Keratinocyte (primary cell): ENCODE measurements at regions not wholly inside any gene's neighbourhood (a gene's known extent, or its start where the extent isn't known, plus 50 kb on each side); places are given as distances from the start of the nearest gene placed in this dataset.

Source experiments
- DNase-seq: peaks from one replicate; pipeline ENCODE4 v3.0.0-alpha.2; 2011; ENCODE audit warnings: low read depth, missing footprints, low spot score
- FAIRE-seq: peaks from 2 replicates; lab custom pipeline; 2011; peaks lifted over from hg19 to GRCh38; lab: Jason Lieb, UNC
- H2AFZ ChIP-seq: 2 replicates; pipeline ENCODE4 v1.6.0; 2012; ENCODE audit warnings: low read length, control low read depth, inconsistent platforms; ENCODE audit not compliant: control insufficient read depth
- H3K27ac ChIP-seq: 2 replicates; pipeline ENCODE4 v1.5.1; 2011; ENCODE audit warnings: low read length; ENCODE audit not compliant: control insufficient read depth, insufficient read depth
- H3K27me3 ChIP-seq: 3 replicates; pipeline ENCODE4 v1.6.0; 2011; ENCODE audit warnings: low read length; ENCODE audit not compliant: control insufficient read depth, insufficient read depth; ENCODE audit errors: extremely low read depth
- H3K36me3 ChIP-seq, 2 experiments: 2 replicates in 1 of 2; 3 replicates in 1 of 2; pipeline ENCODE4 v1.5.1; 2011; ENCODE audit warnings: low read length in 2 of 2, mild to moderate bottlenecking in 1 of 2; ENCODE audit not compliant: control insufficient read depth in 2 of 2, insufficient read depth in 2 of 2; ENCODE audit errors: extremely low read depth in 1 of 2
- H3K4me1 ChIP-seq: 3 replicates; pipeline ENCODE4 v1.5.1; 2011; ENCODE audit warnings: low read length; ENCODE audit not compliant: control insufficient read depth, insufficient read depth; ENCODE audit errors: extremely low read depth
- H3K4me2 ChIP-seq: 3 replicates; pipeline ENCODE4 v1.6.0; 2011; ENCODE audit warnings: low read depth, low read length; ENCODE audit not compliant: control insufficient read depth, insufficient read depth; ENCODE audit errors: extremely low read depth
- H3K4me3 ChIP-seq, 3 experiments: fragments of 200-600 bp in 1 of 3; sonication (generic) in 1 of 3; 2 replicates in 2 of 3; 3 replicates in 1 of 3; pipeline ENCODE4 v1.5.1; 2011 to 2016; ENCODE audit warnings: low read length in 3 of 3, mild to moderate bottlenecking in 3 of 3, control low read depth in 2 of 3, inconsistent platforms in 1 of 3, low read depth in 1 of 3, mixed read lengths in 1 of 3, mixed run types in 1 of 3, moderate library complexity in 1 of 3; ENCODE audit not compliant: control insufficient read depth in 2 of 3, insufficient read depth in 2 of 3; ENCODE audit errors: extremely low read depth in 1 of 3
- H3K79me2 ChIP-seq: 2 replicates; pipeline ENCODE4 v1.6.0; 2012; ENCODE audit warnings: low read length; ENCODE audit not compliant: control insufficient read depth, insufficient read depth
- H3K9ac ChIP-seq: 3 replicates; pipeline ENCODE4 v1.6.0; 2011; ENCODE audit warnings: low read length; ENCODE audit not compliant: control insufficient read depth, insufficient read depth; ENCODE audit errors: extremely low read depth
- H3K9me1 ChIP-seq: 3 replicates; pipeline ENCODE4 v1.6.0; 2011; ENCODE audit warnings: low read length; ENCODE audit not compliant: control insufficient read depth, insufficient read depth; ENCODE audit errors: extremely low read depth
- H3K9me3 ChIP-seq: 2 replicates; pipeline ENCODE4 v1.5.1; 2012; ENCODE audit warnings: low read depth, low read length; ENCODE audit not compliant: control insufficient read depth
- H4K20me1 ChIP-seq: 3 replicates; pipeline ENCODE4 v1.6.0; 2011; ENCODE audit warnings: low read length; ENCODE audit not compliant: control insufficient read depth, insufficient read depth; ENCODE audit errors: extremely low read depth
- EZH2 ChIP-seq: IDR thresholded peaks from one replicate; pipeline ENCODE4 v1.6.1; 2012; ENCODE audit warnings: inconsistent platforms, mild to moderate bottlenecking, low read length, moderate library complexity
- dilution Hi-C: fragments of 300-500 bp; cut with MboI; formaldehyde crosslinking; loops from one replicate; pipeline ENCODE4 v1.7.0; 2020; ENCODE audit warnings: low sequenced_read_pairs; ENCODE audit not compliant: extremely low pct_ligation_motif_present
- TF ChIP-seq, protein P1 (sequence below), 3 experiments: IDR thresholded peaks in 1 of 3; conservative IDR thresholded peaks in 1 of 3; optimal IDR thresholded peaks in 1 of 3; 2 replicates in 2 of 3; 3 replicates in 1 of 3; pipeline versions ENCODE3 to v1.5.1; 2011; ENCODE audit warnings: low read length in 3 of 3, mild to moderate bottlenecking in 3 of 3, moderate library complexity in 2 of 3, control low read depth in 1 of 3, inconsistent platforms in 1 of 3; ENCODE audit not compliant: insufficient read depth in 2 of 3; ENCODE audit errors: extremely low read depth in 1 of 3

DNA sequence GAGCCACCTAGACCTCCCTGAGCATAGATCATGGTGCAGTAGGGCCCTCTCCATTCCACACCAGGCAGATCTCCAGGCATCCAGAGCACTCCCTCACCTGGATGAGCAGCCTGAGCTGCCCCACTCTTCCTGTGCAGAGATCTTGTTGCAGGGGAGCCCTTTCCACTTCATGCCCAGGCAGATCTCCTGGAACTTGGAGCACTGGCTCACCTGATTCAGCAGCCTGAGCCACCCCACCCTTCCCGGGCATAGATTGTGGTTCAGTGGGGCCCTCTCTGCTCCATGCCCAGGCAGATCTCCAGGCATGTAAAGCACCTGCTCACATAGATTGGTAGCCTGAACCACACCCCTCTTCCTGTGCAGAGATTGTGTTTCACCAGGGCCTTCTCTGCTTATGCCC lies 78.0 kb downstream of the SEC16B start:
- no peaks in the 10 kb centered on the region for H3K79me2 ChIP-seq
- H4K20me1 ChIP-seq, result no peaks in the 10 kb centered on the region
- no peak overlapping the region for H3K4me3 ChIP-seq
- H3K9me3 ChIP-seq, result peaks cover 14% of the 10 kb centered on the region
- peak overlapping the region; percentile 23 for H3K27ac ChIP-seq
- H3K36me3 ChIP-seq, result no peaks in the 10 kb centered on the region
- H3K9ac ChIP-seq, result no peak overlapping the region
- H3K9me1 ChIP-seq, result no peaks in the 10 kb centered on the region
- dilution Hi-C loops, result no loop called here
- H3K4me2 ChIP-seq, result peak overlapping the region; percentile 12
- peaks cover 6% of the 10 kb centered on the region for H3K4me1 ChIP-seq
- H3K27me3 ChIP-seq, result no peaks in the 10 kb centered on the region
- peak overlapping the region; percentile 25 for H2AFZ ChIP-seq
- peak; percentile 71 for DNase-seq
- FAIRE-seq, result peak; percentile 69
- no peak for TF ChIP-seq EZH2
- TF ChIP-seq, protein P1, sequence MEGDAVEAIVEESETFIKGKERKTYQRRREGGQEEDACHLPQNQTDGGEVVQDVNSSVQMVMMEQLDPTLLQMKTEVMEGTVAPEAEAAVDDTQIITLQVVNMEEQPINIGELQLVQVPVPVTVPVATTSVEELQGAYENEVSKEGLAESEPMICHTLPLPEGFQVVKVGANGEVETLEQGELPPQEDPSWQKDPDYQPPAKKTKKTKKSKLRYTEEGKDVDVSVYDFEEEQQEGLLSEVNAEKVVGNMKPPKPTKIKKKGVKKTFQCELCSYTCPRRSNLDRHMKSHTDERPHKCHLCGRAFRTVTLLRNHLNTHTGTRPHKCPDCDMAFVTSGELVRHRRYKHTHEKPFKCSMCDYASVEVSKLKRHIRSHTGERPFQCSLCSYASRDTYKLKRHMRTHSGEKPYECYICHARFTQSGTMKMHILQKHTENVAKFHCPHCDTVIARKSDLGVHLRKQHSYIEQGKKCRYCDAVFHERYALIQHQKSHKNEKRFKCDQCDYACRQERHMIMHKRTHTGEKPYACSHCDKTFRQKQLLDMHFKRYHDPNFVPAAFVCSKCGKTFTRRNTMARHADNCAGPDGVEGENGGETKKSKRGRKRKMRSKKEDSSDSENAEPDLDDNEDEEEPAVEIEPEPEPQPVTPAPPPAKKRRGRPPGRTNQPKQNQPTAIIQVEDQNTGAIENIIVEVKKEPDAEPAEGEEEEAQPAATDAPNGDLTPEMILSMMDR (optimal IDR thresholded peaks at IDR 0.05 in 1 of 3, IDR thresholded peaks at IDR 0.05 in 1 of 3, conservative IDR thresholded peaks at IDR 0.05 in 1 of 3; ENCODE audit: extremely low read depth in 1 of 3, insufficient read depth in 2 of 3, low read length in 3 of 3), result no peak

DNA sequence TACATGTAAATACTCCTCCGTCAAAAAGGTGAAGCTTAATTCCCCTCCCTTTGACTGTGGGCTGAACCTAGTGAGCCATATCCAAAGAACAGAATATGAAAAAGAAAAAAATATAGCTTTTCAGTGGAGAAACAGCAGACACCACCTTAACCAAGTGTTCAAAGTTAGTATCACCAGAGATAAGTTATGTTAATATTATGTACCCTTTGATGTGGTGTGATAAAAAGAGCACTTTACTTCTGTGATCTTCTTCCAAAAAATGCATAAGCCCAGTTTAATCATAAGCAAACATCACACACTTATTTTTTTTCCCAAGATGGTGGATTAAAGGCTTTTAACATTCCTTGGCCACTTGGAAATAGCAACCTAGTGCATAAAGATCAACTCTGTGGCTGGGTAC lies 79.4 kb downstream of the SEC16B start:
- peaks cover 6% of the 10 kb centered on the region for H3K4me1 ChIP-seq
- TF ChIP-seq, protein P1 (optimal IDR thresholded peaks at IDR 0.05 in 1 of 3, IDR thresholded peaks at IDR 0.05 in 1 of 3, conservative IDR thresholded peaks at IDR 0.05 in 1 of 3; ENCODE audit: extremely low read depth in 1 of 3, insufficient read depth in 2 of 3, low read length in 3 of 3), result no peak
- TF ChIP-seq EZH2, result no peak
- peaks cover 14% of the 10 kb centered on the region for H3K9me3 ChIP-seq
- FAIRE-seq (no peak), DNase-seq (no peak)
- no peak overlapping the region for H3K9ac ChIP-seq
- no peak overlapping the region for H3K4me2 ChIP-seq
- H3K27me3 ChIP-seq, result no peaks in the 10 kb centered on the region
- no peaks in the 10 kb centered on the region for H3K36me3 ChIP-seq
- H2AFZ ChIP-seq, result no peak overlapping the region
- no peaks in the 10 kb centered on the region for H4K20me1 ChIP-seq
- H3K79me2 ChIP-seq, result no peaks in the 10 kb centered on the region
- dilution Hi-C loops, result no loop called here
- H3K27ac ChIP-seq, result no peak overlapping the region
- H3K4me3 ChIP-seq, result no peak overlapping the region
- no peaks in the 10 kb centered on the region for H3K9me1 ChIP-seq
